Colonic mucosa (tissue), 4 donors: ENCODE measurements at regions not wholly inside any gene's neighbourhood (a gene's known extent, or its start where the extent isn't known, plus 50 kb on each side); places are given as distances from the start of the nearest gene placed in this dataset.

Experiments used
- DNase-seq: peaks from one replicate; pipeline ENCODE4 v3.0.0-alpha.2; 2020
- H3K27ac ChIP-seq: fragments of 200-600 bp; one replicate; pipeline ENCODE4 v1.8.0; 2021
- H3K27me3 ChIP-seq: fragments of 200-600 bp; one replicate; pipeline ENCODE4 v1.8.0; 2021
- H3K36me3 ChIP-seq: fragments of 200-600 bp; one replicate; pipeline ENCODE4 v1.8.0; 2021
- H3K4me1 ChIP-seq: fragments of 200-600 bp; one replicate; pipeline ENCODE4 v1.8.0; 2021; ENCODE audit warnings: mild to moderate bottlenecking
- H3K4me3 ChIP-seq: fragments of 200-600 bp; one replicate; pipeline ENCODE4 v1.8.0; 2021
- H3K9ac ChIP-seq, 2 donors: one replicate each; pipeline ENCODE4 v1.7.0; 2013; ENCODE audit warnings: control low read depth in 2 of 2, low read depth in 2 of 2, low read length in 2 of 2
- H3K9me3 ChIP-seq: fragments of 200-600 bp; one replicate; pipeline ENCODE4 v1.8.0; 2021
- CTCF ChIP-seq: fragments of 200-600 bp; IDR thresholded peaks from one replicate; pipeline ENCODE4 v1.8.0; 2022; ENCODE audit warnings: antibody characterized with exemption, mild to moderate bottlenecking
- intact Hi-C: fragments of 100-400 bp; cut with DNase I; formaldehyde crosslinking; loops from one replicate; pipeline ENCODE4 v1.14.1; 2022
- donor health status: healthy.
- donor health status: DM: no; HTN: no; CAD: no.
- donor health status: DM: no; HTN: no; CAD: no.

- DNase-seq = no peak
- H3K4me3 ChIP-seq = no peak overlapping the region
- intact Hi-C loops = no loop called here
- H3K36me3 ChIP-seq = no peaks in the 10 kb centered on the region
- H3K27me3 ChIP-seq = no peaks in the 10 kb centered on the region
- H3K4me1 ChIP-seq = no peaks in the 10 kb centered on the region
- no peak overlapping the region for H3K27ac ChIP-seq
- no peak for TF ChIP-seq CTCF
- no peaks in the 10 kb centered on the region for H3K9me3 ChIP-seq
- H3K9ac ChIP-seq = no peak overlapping the region
Observed at GRCh38 chr2:8203364-8203763, 478.5 kb upstream of the ID2 start.

GRCh38 chr2:8204711-8205110 is 477.1 kb upstream of the ID2 start:
- Histone ChIP-seq H3K4me1 (no peaks in the 10 kb centered on the region), H3K9me3 (no peaks in the 10 kb centered on the region), H3K27me3 (no peaks in the 10 kb centered on the region), H3K27ac (no peak overlapping the region), H3K36me3 (no peaks in the 10 kb centered on the region), H3K9ac (no peak overlapping the region), H3K4me3 (no peak overlapping the region)
- intact Hi-C loops = no loop called here
- no peak for TF ChIP-seq CTCF
- DNase-seq = no peak

- no peak for TF ChIP-seq CTCF
- H3K27me3 ChIP-seq = no peaks in the 10 kb centered on the region
- DNase-seq = no peak
- H3K27ac ChIP-seq = no peak overlapping the region
- no peak overlapping the region for H3K9ac ChIP-seq
- H3K36me3 ChIP-seq = no peaks in the 10 kb centered on the region
- no peaks in the 10 kb centered on the region for H3K4me1 ChIP-seq
- H3K4me3 ChIP-seq = no peak overlapping the region
- intact Hi-C loops = no loop called here
- no peaks in the 10 kb centered on the region for H3K9me3 ChIP-seq
Observed at GRCh38 chr2:8209494-8209893, 472.4 kb upstream of the ID2 start.

GRCh38 chr2:8211384-8211783 is 470.5 kb upstream of the ID2 start:
- TF ChIP-seq CTCF = no peak
- H3K9me3 ChIP-seq = no peaks in the 10 kb centered on the region
- no peak overlapping the region for H3K9ac ChIP-seq
- no peaks in the 10 kb centered on the region for H3K36me3 ChIP-seq
- no peak overlapping the region for H3K27ac ChIP-seq
- intact Hi-C loops = no loop called here
- H3K27me3 ChIP-seq = no peaks in the 10 kb centered on the region
- DNase-seq = no peak
- no peaks in the 10 kb centered on the region for H3K4me1 ChIP-seq
- no peak overlapping the region for H3K4me3 ChIP-seq

GRCh38 chr2:8212239-8212638 is 469.6 kb upstream of the ID2 start:
- no peak overlapping the region for H3K4me3 ChIP-seq
- H3K4me1 ChIP-seq = no peaks in the 10 kb centered on the region
- TF ChIP-seq CTCF = no peak
- no peaks in the 10 kb centered on the region for H3K9me3 ChIP-seq
- H3K36me3 ChIP-seq = no peaks in the 10 kb centered on the region
- H3K27ac ChIP-seq = no peak overlapping the region
- intact Hi-C loops = no loop called here
- no peak overlapping the region for H3K9ac ChIP-seq
- DNase-seq = peak; percentile 37
- H3K27me3 ChIP-seq = no peaks in the 10 kb centered on the region
